GM19395 (cell line): ENCODE measurements at regions not wholly inside any gene's neighbourhood (a gene's known extent, or its start where the extent isn't known, plus 50 kb on each side); places are given as distances from the start of the nearest gene placed in this dataset.

Experiments used
- ATAC-seq: cut with Tn5 transposase; IDR thresholded peaks from one replicate; pipeline ENCODE4 v1.9.1; 2021; ENCODE audit warnings: mild to moderate bottlenecking, moderate library complexity; ENCODE audit not compliant: unreplicated experiment

- ATAC-seq = no peak
Measured at GRCh38 chr3:95084738-95085137, 1021.9 kb downstream of the NSUN3 start.

GRCh38 chr3:95088464-95088863 lies 1025.6 kb downstream of the NSUN3 start:
- no peak for ATAC-seq

GRCh38 chr3:95097493-95097892 lies 1034.6 kb downstream of the NSUN3 start:
- ATAC-seq = no peak

- ATAC-seq = no peak
Measured at GRCh38 chr3:95120921-95121320, 1058.1 kb downstream of the NSUN3 start.

- no peak for ATAC-seq
Measured at GRCh38 chr3:95123104-95123503, 1060.2 kb downstream of the NSUN3 start.

- no peak for ATAC-seq
Measured at GRCh38 chr3:95134693-95135413, 1072.0 kb downstream of the NSUN3 start.

- ATAC-seq = no peak
Measured at GRCh38 chr3:95148107-95148506, 1085.2 kb downstream of the NSUN3 start.

- no peak for ATAC-seq
Measured at GRCh38 chr3:95151590-95151989, 1088.7 kb downstream of the NSUN3 start.

- ATAC-seq = no peak
Measured at GRCh38 chr3:95154766-95155165, 1091.9 kb downstream of the NSUN3 start.

- no peak for ATAC-seq
Measured at GRCh38 chr3:95162794-95163193, 1099.9 kb downstream of the NSUN3 start.

- ATAC-seq = no peak
Measured at GRCh38 chr3:95167748-95168147, 1104.9 kb downstream of the NSUN3 start.

- no peak for ATAC-seq
Measured at GRCh38 chr3:95168526-95168925, 1105.7 kb downstream of the NSUN3 start.

- no peak for ATAC-seq
Measured at GRCh38 chr3:95172164-95172943, 1109.5 kb downstream of the NSUN3 start.

- no peak for ATAC-seq
Measured at GRCh38 chr3:95177096-95177495, 1114.2 kb downstream of the NSUN3 start.

- ATAC-seq = no peak
Measured at GRCh38 chr3:95184038-95184437, 1121.2 kb downstream of the NSUN3 start.

GRCh38 chr3:95189348-95189747 lies 1126.5 kb downstream of the NSUN3 start:
- ATAC-seq = no peak

GRCh38 chr3:95197661-95198060 lies 1134.8 kb downstream of the NSUN3 start:
- no peak for ATAC-seq

GRCh38 chr3:95200384-95200783 lies 1137.5 kb downstream of the NSUN3 start:
- no peak for ATAC-seq

- no peak for ATAC-seq
Measured at GRCh38 chr3:95210878-95211277, 1148.0 kb downstream of the NSUN3 start.

- no peak for ATAC-seq
Measured at GRCh38 chr3:95212117-95212516, 1149.3 kb downstream of the NSUN3 start.

GRCh38 chr3:95215437-95215957 lies 1152.6 kb downstream of the NSUN3 start:
- ATAC-seq = no peak

- no peak for ATAC-seq
Measured at GRCh38 chr3:95217661-95218060, 1154.8 kb downstream of the NSUN3 start.
